ENCODE measurements at regions not wholly inside any gene's neighbourhood (a gene's known extent, or its start where the extent isn't known, plus 50 kb on each side); places are given as distances from the start of the nearest gene placed in this dataset.

DNA sequence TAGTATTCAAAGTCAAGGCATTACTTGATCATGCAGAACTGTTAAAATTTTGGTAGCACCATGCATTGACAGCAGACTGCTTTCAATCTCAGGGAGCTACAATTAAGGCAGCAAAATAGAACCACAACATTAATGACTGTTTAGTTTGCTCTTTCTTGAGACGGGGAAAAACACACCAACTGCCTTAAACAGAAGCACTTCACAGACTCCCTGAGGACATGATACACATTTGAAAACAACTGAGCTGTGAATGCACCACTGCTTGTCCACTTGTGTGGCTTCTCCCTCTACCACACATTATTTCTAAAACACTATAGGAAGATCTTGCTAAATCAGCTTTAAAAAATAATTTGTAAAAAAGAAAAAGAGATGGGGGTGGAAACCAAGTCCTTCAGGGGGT is 79.6 kb upstream of the MAST4 start:
- Mint-ChIP-seq H3K27ac (ENCODE audit: unreplicated experiment) (no peak overlapping the region), H3K4me1 (ENCODE audit: low read depth) (peaks cover 15% of the 10 kb centered on the region), H3K36me3 (ENCODE audit: low read depth) (peaks cover 7% of the 10 kb centered on the region)

DNA sequence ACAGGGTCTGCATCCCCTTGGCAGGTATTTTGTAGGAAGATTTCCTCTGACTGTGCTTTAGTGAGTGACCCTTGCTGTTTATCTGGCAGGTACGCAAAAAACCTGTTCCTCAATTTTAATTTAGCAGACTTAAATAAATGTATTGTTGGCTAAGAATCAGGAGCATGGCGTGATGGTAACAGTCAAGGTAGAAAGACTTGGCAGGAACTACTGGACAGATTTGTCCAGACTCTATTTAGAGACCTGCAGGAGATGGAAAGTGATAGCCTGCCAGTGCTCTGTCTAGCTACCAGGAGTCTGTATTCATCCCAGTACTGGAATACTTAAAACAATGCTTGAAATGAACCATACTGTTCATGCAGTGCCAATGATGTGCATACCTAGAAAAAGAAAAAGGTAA is 78.8 kb upstream of the MAST4 start:
- H3K4me3 Mint-ChIP-seq (ENCODE audit: unreplicated experiment), result no peak overlapping the region
- H3K36me3 Mint-ChIP-seq (ENCODE audit: low read depth), result peaks cover 7% of the 10 kb centered on the region
- peaks cover 10% of the 10 kb centered on the region for H3K9me3 Mint-ChIP-seq (ENCODE audit: low read depth)
- peaks cover 2% of the 10 kb centered on the region for H3K27me3 Mint-ChIP-seq (ENCODE audit: low read depth)
- no peak overlapping the region for H3K27ac Mint-ChIP-seq (ENCODE audit: unreplicated experiment)
- H3K4me1 Mint-ChIP-seq (ENCODE audit: low read depth), result peaks cover 15% of the 10 kb centered on the region
- DNase-seq (ENCODE audit: low spot score), result no peak
- TF ChIP-seq, protein P1, sequence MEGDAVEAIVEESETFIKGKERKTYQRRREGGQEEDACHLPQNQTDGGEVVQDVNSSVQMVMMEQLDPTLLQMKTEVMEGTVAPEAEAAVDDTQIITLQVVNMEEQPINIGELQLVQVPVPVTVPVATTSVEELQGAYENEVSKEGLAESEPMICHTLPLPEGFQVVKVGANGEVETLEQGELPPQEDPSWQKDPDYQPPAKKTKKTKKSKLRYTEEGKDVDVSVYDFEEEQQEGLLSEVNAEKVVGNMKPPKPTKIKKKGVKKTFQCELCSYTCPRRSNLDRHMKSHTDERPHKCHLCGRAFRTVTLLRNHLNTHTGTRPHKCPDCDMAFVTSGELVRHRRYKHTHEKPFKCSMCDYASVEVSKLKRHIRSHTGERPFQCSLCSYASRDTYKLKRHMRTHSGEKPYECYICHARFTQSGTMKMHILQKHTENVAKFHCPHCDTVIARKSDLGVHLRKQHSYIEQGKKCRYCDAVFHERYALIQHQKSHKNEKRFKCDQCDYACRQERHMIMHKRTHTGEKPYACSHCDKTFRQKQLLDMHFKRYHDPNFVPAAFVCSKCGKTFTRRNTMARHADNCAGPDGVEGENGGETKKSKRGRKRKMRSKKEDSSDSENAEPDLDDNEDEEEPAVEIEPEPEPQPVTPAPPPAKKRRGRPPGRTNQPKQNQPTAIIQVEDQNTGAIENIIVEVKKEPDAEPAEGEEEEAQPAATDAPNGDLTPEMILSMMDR (IDR thresholded peaks at IDR 0.05), result no peak

More for the DNA sequence above, 79.6 kb upstream of the MAST4 start:
- TF ChIP-seq, protein P1 (IDR thresholded peaks at IDR 0.05), result no peak
- Mint-ChIP-seq H3K9me3 (ENCODE audit: low read depth) (peaks cover 10% of the 10 kb centered on the region), H3K4me3 (ENCODE audit: unreplicated experiment) (no peak overlapping the region), H3K27me3 (ENCODE audit: low read depth) (peaks cover 2% of the 10 kb centered on the region)
- DNase-seq (ENCODE audit: low spot score), result no peak

DNA sequence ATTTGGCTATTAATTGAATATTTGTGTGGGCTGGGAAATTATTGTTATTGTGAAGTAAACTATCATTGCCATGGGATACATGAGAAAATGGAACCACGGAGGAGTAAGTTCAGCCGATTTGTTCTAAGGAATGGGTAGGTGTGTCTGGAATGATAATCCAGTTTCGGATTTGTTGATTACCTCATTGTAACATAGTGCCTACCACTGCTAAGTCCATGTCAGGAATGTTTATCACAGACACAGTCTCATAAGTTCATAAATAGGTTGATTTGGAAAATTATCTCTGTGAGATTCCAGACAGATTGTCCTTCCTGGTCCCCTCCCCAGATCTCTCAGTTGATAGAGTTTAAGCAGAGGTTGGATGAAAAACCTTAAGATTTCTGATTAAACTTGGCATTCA is 78.1 kb upstream of the MAST4 start:
- Mint-ChIP-seq H3K4me3 (ENCODE audit: unreplicated experiment) (no peak overlapping the region), H3K4me1 (ENCODE audit: low read depth) (peaks cover 15% of the 10 kb centered on the region), H3K27ac (ENCODE audit: unreplicated experiment) (no peak overlapping the region), H3K9me3 (ENCODE audit: low read depth) (peaks cover 10% of the 10 kb centered on the region), H3K36me3 (ENCODE audit: low read depth) (peaks cover 7% of the 10 kb centered on the region), H3K27me3 (ENCODE audit: low read depth) (no peaks in the 10 kb centered on the region)
- TF ChIP-seq, protein P1 (IDR thresholded peaks at IDR 0.05), result no peak
- DNase-seq (ENCODE audit: low spot score), result no peak

DNA sequence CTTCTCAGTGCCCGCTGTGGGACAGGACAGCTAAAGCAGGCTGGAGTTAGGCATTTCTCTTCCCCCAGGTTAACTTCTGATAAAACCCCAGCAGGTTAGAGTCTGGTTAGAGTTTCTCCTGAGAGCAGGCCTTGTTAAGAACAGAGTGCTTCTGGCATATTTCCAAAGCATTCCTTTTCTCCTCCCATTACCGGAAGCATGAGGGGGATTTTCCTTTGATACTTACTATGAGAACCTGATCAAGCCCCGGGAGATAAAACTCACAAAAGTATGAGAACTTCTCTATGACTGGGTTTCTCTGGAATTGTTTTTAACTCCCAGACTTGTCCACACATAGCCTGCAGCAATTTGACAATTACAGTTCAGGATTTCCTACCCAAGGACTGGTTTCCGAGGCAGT is 77.4 kb upstream of the MAST4 start:
- TF ChIP-seq, protein P1 (IDR thresholded peaks at IDR 0.05), result no peak
- Mint-ChIP-seq H3K27me3 (ENCODE audit: low read depth) (no peaks in the 10 kb centered on the region), H3K9me3 (ENCODE audit: low read depth) (peaks cover 10% of the 10 kb centered on the region), H3K27ac (ENCODE audit: unreplicated experiment) (no peak overlapping the region), H3K36me3 (ENCODE audit: low read depth) (peaks cover 7% of the 10 kb centered on the region), H3K4me3 (ENCODE audit: unreplicated experiment) (no peak overlapping the region), H3K4me1 (ENCODE audit: low read depth) (peaks cover 15% of the 10 kb centered on the region)
- no peak for DNase-seq (ENCODE audit: low spot score)

DNA sequence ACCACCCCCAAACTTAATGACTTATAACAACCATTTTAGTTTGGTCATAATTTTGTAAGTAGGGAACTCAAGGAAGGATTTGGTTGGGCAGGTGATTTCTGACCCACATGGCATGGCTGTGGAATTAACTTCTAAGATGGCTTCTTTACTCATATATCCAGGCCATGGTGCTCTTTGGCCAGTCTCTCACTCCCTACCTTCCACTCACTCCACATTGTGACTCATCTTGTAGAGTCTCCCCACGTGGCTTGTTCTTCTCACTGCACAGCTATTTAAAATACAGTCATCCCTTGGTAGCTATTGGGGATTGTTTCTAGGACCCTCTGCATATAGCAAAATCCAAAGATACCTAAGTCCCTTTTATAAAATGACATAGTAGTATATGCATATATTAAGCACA is 76.6 kb upstream of the MAST4 start:
- no peak overlapping the region for H3K4me3 Mint-ChIP-seq (ENCODE audit: unreplicated experiment)
- no peaks in the 10 kb centered on the region for H3K27me3 Mint-ChIP-seq (ENCODE audit: low read depth)
- H3K9me3 Mint-ChIP-seq (ENCODE audit: low read depth), result peaks cover 10% of the 10 kb centered on the region
- H3K27ac Mint-ChIP-seq (ENCODE audit: unreplicated experiment), result no peak overlapping the region
- no peak for DNase-seq (ENCODE audit: low spot score)
- H3K36me3 Mint-ChIP-seq (ENCODE audit: low read depth), result peaks cover 7% of the 10 kb centered on the region
- H3K4me1 Mint-ChIP-seq (ENCODE audit: low read depth), result peaks cover 15% of the 10 kb centered on the region
- TF ChIP-seq, protein P1 (IDR thresholded peaks at IDR 0.05), result no peak
